Skeletal muscle tissue (tissue), 3 donors: ENCODE measurements at regions not wholly inside any gene's neighbourhood (a gene's known extent, or its start where the extent isn't known, plus 50 kb on each side); places are given as distances from the start of the nearest gene placed in this dataset.
"Not testable (repeated sequence)": the region's sequence is repeated elsewhere in the genome, so short reads cannot be mapped to it uniquely, and the experiment has no call there.

Experiments
- H3K27ac ChIP-seq: one replicate; pipeline ENCODE4 v1.7.0; 2013; ENCODE audit warnings: mild to moderate bottlenecking, low read depth, low read length, inconsistent platforms
- H3K27me3 ChIP-seq, 3 donors: one replicate each; pipeline ENCODE4 v1.7.0; 2013; ENCODE audit warnings: low read length in 3 of 3; ENCODE audit not compliant: control insufficient read depth in 3 of 3, insufficient read depth in 3 of 3
- H3K36me3 ChIP-seq, 3 donors: one replicate each; pipeline ENCODE4 v1.7.0; 2013; ENCODE audit warnings: low read length in 3 of 3; ENCODE audit not compliant: control insufficient read depth in 3 of 3, insufficient read depth in 3 of 3
- H3K4me1 ChIP-seq, 3 donors: one replicate each; pipeline ENCODE4 v1.7.0; 2013; ENCODE audit warnings: low read length in 3 of 3, mild to moderate bottlenecking in 3 of 3; ENCODE audit not compliant: control insufficient read depth in 3 of 3, insufficient read depth in 3 of 3
- H3K4me3 ChIP-seq, 3 donors: one replicate each; pipeline ENCODE4 v1.7.0; 2013; ENCODE audit warnings: low read length in 3 of 3
- H3K9ac ChIP-seq, 3 donors: one replicate each; pipeline ENCODE4 v1.7.0; 2013; ENCODE audit warnings: low read length in 3 of 3, mild to moderate bottlenecking in 3 of 3, moderate library complexity in 2 of 3, low read depth in 1 of 3
- H3K9me3 ChIP-seq, 3 donors: one replicate each; pipeline ENCODE4 v1.7.0; 2013; ENCODE audit warnings: low read length in 3 of 3; ENCODE audit not compliant: control insufficient read depth in 3 of 3
- donor health status: Osteomylitis.

- H3K27ac ChIP-seq, H3K36me3 ChIP-seq, H3K4me3 ChIP-seq, H3K9me3 ChIP-seq, H3K4me1 ChIP-seq, H3K9ac ChIP-seq: not testable (repeated sequence)
- peaks cover 4 to 26% (median 26%) of the 10 kb centered on the region in 3 donors for H3K27me3 ChIP-seq
These were observed 57.2 kb upstream of the APCDD1L start for GRCh38 chr20:58572428-58572763.

- Histone ChIP-seq H3K9ac (no peak overlapping the region), H3K27me3 (peaks cover 4 to 28% (median 26%) of the 10 kb centered on the region in 3 donors), H3K36me3 (no peaks in the 10 kb centered on the region), H3K27ac (no peak overlapping the region), H3K4me1 (peaks cover 0 to 9% (median 2%) of the 10 kb centered on the region in 3 donors), H3K9me3 (no peaks in the 10 kb centered on the region), H3K4me3 (no peak overlapping the region)
These were observed 56.7 kb upstream of the APCDD1L start for GRCh38 chr20:58571693-58572427.

- Histone ChIP-seq H3K27me3 (peaks cover 4 to 28% (median 26%) of the 10 kb centered on the region in 3 donors), H3K9me3 (no peaks in the 10 kb centered on the region), H3K9ac (no peak overlapping the region), H3K4me3 (no peak overlapping the region), H3K27ac (no peak overlapping the region), H3K4me1 (peaks cover 0 to 9% (median 2%) of the 10 kb centered on the region in 3 donors), H3K36me3 (no peaks in the 10 kb centered on the region)
These were observed 56.1 kb upstream of the APCDD1L start for GRCh38 chr20:58571356-58571692.

GRCh38 chr20:58570204-58570859 lies 55.1 kb upstream of the APCDD1L start:
- peaks cover 0 to 9% (median 2%) of the 10 kb centered on the region in 3 donors for H3K4me1 ChIP-seq
- no peak overlapping the region for H3K27ac ChIP-seq
- no peaks in the 10 kb centered on the region for H3K9me3 ChIP-seq
- H3K4me3 ChIP-seq: no peak overlapping the region
- H3K36me3 ChIP-seq: no peaks in the 10 kb centered on the region
- H3K27me3 ChIP-seq: peaks cover 4 to 25% (median 21%) of the 10 kb centered on the region in 3 donors
- H3K9ac ChIP-seq: no peak overlapping the region

GRCh38 chr20:58569241-58570125 lies 54.3 kb upstream of the APCDD1L start:
- no peak overlapping the region for H3K27ac ChIP-seq
- H3K9ac ChIP-seq: no peak overlapping the region
- H3K4me3 ChIP-seq: no peak overlapping the region
- peaks cover 0 to 9% (median 2%) of the 10 kb centered on the region in 3 donors for H3K4me1 ChIP-seq
- H3K36me3 ChIP-seq: no peaks in the 10 kb centered on the region
- peaks cover 4 to 25% (median 21%) of the 10 kb centered on the region in 3 donors for H3K27me3 ChIP-seq
- H3K9me3 ChIP-seq: no peaks in the 10 kb centered on the region

- Histone ChIP-seq H3K27ac (no peak overlapping the region), H3K4me3 (no peak overlapping the region), H3K4me1 (peaks cover 0 to 9% (median 2%) of the 10 kb centered on the region in 3 donors), H3K27me3 (peaks cover 0 to 25% (median 21%) of the 10 kb centered on the region in 3 donors), H3K36me3 (no peaks in the 10 kb centered on the region), H3K9me3 (no peaks in the 10 kb centered on the region), H3K9ac (no peak overlapping the region)
These were observed 53.5 kb upstream of the APCDD1L start for GRCh38 chr20:58568483-58569240.

- H3K36me3 ChIP-seq: no peaks in the 10 kb centered on the region
- no peak overlapping the region for H3K27ac ChIP-seq
- H3K27me3 ChIP-seq: peaks cover 0 to 25% (median 21%) of the 10 kb centered on the region in 3 donors
- peaks cover 0 to 9% (median 2%) of the 10 kb centered on the region in 3 donors for H3K4me1 ChIP-seq
- no peaks in the 10 kb centered on the region for H3K9me3 ChIP-seq
- no peak overlapping the region for H3K4me3 ChIP-seq
- H3K9ac ChIP-seq: no peak overlapping the region
These were observed 52.9 kb upstream of the APCDD1L start for GRCh38 chr20:58568126-58568482.

GRCh38 chr20:58567437-58567836 lies 52.2 kb upstream of the APCDD1L start:
- Histone ChIP-seq H3K4me1 (peaks cover 0 to 9% (median 2%) of the 10 kb centered on the region in 3 donors), H3K36me3 (no peaks in the 10 kb centered on the region), H3K4me3 (no peak overlapping the region), H3K27ac (no peak overlapping the region), H3K9me3 (no peaks in the 10 kb centered on the region), H3K9ac (no peak overlapping the region), H3K27me3 (peaks cover 0 to 25% (median 17%) of the 10 kb centered on the region in 3 donors)

- peaks cover 0 to 25% (median 17%) of the 10 kb centered on the region in 3 donors for H3K27me3 ChIP-seq
- no peaks in the 10 kb centered on the region for H3K36me3 ChIP-seq
- H3K4me3 ChIP-seq: no peak overlapping the region
- no peak overlapping the region for H3K27ac ChIP-seq
- H3K9ac ChIP-seq: no peak overlapping the region
- H3K9me3 ChIP-seq: no peaks in the 10 kb centered on the region
- H3K4me1 ChIP-seq: peaks cover 0 to 9% (median 2%) of the 10 kb centered on the region in 3 donors
These were observed 51.8 kb upstream of the APCDD1L start for GRCh38 chr20:58566981-58567380.
